GM12892 (cell line): ENCODE measurements at regions not wholly inside any gene's neighbourhood (a gene's known extent, or its start where the extent isn't known, plus 50 kb on each side); places are given as distances from the start of the nearest gene placed in this dataset.

Source experiments
- POLR2A ChIP-seq: IDR thresholded peaks from 2 replicates; pipeline ENCODE4 v1.6.1; 2011; ENCODE audit warnings: low read depth, low read length, control low read depth
- POLR2AphosphoS5 ChIP-seq: IDR thresholded peaks from 2 replicates; pipeline ENCODE4 v1.6.1; 2011; ENCODE audit warnings: low read depth, low read length, control low read depth

DNA sequence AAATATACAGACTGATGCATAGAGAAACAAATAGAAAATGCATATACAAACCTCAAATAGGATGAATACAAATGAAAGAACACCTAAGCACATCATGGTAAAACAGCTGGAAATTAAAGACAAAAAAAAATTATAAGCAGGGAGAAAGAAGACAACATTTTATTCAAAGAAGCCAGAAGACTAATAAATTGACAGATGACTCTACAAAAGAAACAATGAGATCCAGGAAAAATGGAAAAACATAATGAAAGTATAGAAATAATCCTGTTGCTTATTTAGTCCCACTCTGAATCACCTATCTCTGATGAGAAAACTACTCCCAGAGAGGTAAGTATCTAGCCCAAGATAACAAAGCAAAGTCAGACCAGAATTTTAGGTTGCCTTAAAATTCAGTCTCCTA, 143.4 kb downstream of the RBM43 start:
- TF ChIP-seq POLR2AphosphoS5 (no peak), POLR2A (no peak)
